AG04450 (cell line): ENCODE measurements at regions not wholly inside any gene's neighbourhood (a gene's known extent, or its start where the extent isn't known, plus 50 kb on each side); places are given as distances from the start of the nearest gene placed in this dataset.

Source experiments
- CTCF ChIA-PET: fragments of 300-600, 350-600 bp; formaldehyde crosslinking; extraction: SDS; loops from one replicate; lab custom pipeline; 2022; ENCODE audit warnings: antibody characterized with exemption, inconsistent platforms; lab: Charles Lee
- POLR2A ChIA-PET: fragments of 350-600 bp; formaldehyde crosslinking; extraction: SDS; loops from one replicate; lab custom pipeline; 2021; ENCODE audit warnings: antibody characterized with exemption, inconsistent platforms; lab: Yijun Ruan, JAX
- DNase-seq: peaks from one replicate; pipeline ENCODE4 v3.0.0-alpha.2; 2011; ENCODE audit warnings: low read depth, low spot score
- H3K27ac ChIP-seq: one replicate; pipeline ENCODE4 v1.5.1; 2012; ENCODE audit warnings: low read depth, low read length, control low read depth
- H3K27me3 ChIP-seq: one replicate; pipeline ENCODE4 v1.6.0; 2012; ENCODE audit warnings: low read length; ENCODE audit not compliant: control insufficient read depth, insufficient read depth
- H3K4me3 ChIP-seq: 2 replicates; pipeline ENCODE4 v1.5.1; 2011; ENCODE audit warnings: mild to moderate bottlenecking, low read depth, low read length, control low read depth
- H3K9me3 ChIP-seq: 2 replicates; pipeline ENCODE4 v1.5.1; 2012; ENCODE audit warnings: low read length; ENCODE audit not compliant: control insufficient read depth, insufficient read depth
- TF ChIP-seq, protein P1 (sequence below): IDR thresholded peaks from 2 replicates; pipeline ENCODE4 v1.5.1; 2011; ENCODE audit warnings: low read depth, low read length, control low read depth, inconsistent platforms

GRCh38 chr17:77074681-77075080 is 66.1 kb upstream of the SEC14L1 start:
- Histone ChIP-seq H3K27ac (no peak overlapping the region), H3K4me3 (no peak overlapping the region), H3K9me3 (no peaks in the 10 kb centered on the region), H3K27me3 (peaks cover 32% of the 10 kb centered on the region)
- no peak for DNase-seq
- TF ChIP-seq, protein P1, sequence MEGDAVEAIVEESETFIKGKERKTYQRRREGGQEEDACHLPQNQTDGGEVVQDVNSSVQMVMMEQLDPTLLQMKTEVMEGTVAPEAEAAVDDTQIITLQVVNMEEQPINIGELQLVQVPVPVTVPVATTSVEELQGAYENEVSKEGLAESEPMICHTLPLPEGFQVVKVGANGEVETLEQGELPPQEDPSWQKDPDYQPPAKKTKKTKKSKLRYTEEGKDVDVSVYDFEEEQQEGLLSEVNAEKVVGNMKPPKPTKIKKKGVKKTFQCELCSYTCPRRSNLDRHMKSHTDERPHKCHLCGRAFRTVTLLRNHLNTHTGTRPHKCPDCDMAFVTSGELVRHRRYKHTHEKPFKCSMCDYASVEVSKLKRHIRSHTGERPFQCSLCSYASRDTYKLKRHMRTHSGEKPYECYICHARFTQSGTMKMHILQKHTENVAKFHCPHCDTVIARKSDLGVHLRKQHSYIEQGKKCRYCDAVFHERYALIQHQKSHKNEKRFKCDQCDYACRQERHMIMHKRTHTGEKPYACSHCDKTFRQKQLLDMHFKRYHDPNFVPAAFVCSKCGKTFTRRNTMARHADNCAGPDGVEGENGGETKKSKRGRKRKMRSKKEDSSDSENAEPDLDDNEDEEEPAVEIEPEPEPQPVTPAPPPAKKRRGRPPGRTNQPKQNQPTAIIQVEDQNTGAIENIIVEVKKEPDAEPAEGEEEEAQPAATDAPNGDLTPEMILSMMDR: no peak
- POLR2A ChIA-PET: no interaction called here
- CTCF ChIA-PET: interaction anchor here (0.7 to 3.0 kb wide), 4 partner anchors 8 to 207 kb away, joined by 3 to 9 read pairs (median 7); partner anchors contain the start of gene MGAT5B

- H3K27ac ChIP-seq: no peak overlapping the region
- no peaks in the 10 kb centered on the region for H3K9me3 ChIP-seq
- CTCF ChIA-PET: interaction anchor here (0.6 to 3.9 kb wide), 5 partner anchors 10 to 209 kb away, joined by 3 to 29 read pairs (median 7); partner anchors contain the start of gene MGAT5B
- TF ChIP-seq, protein P1: no peak
- no peak for DNase-seq
- peak overlapping the region; percentile 27 for H3K4me3 ChIP-seq
- H3K27me3 ChIP-seq: peaks cover 30% of the 10 kb centered on the region
- POLR2A ChIA-PET: interaction anchor here (0.6 to 0.7 kb wide), 2 partner anchors 204 to 209 kb away, joined by 4 to 6 read pairs; no protein-coding TSS in a partner anchor
Measured at GRCh38 chr17:77076124-77076830, 64.5 kb upstream of the SEC14L1 start.

GRCh38 chr17:77083531-77083930 is 57.2 kb upstream of the SEC14L1 start:
- no peak overlapping the region for H3K4me3 ChIP-seq
- TF ChIP-seq, protein P1: no peak
- no peak for DNase-seq
- POLR2A ChIA-PET: interaction anchor here (0.6 kb wide), 1 partner anchor 152 kb away, joined by 3 read pairs; no protein-coding TSS in a partner anchor
- no peaks in the 10 kb centered on the region for H3K9me3 ChIP-seq
- peaks cover 5% of the 10 kb centered on the region for H3K27me3 ChIP-seq
- H3K27ac ChIP-seq: no peak overlapping the region
- CTCF ChIA-PET: no interaction called here

DNA sequence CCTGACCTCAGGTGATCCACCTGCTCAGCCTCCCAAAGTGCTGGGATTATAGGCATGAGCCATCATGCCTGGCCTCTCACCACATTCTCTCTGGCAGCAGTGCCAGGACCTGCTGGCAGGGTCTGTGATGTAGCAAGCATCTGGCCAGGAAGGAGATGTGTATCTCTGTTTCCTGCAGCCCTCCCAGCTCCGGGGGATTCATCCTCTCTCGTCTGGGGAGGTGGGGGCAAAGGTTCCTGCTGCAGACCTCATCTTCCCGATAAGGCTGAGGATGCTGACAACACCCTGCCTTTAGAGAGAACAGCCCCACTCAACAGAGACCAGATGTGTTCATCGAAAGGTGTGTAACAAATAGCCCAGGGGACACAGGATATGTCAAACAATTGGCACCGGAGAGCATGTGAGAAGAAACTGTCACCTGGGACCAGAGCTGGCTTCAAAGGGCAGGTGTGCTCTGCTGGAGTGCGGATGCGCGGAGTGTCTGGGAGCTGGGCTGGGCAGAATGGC is 54.8 kb upstream of the SEC14L1 start:
- POLR2A ChIA-PET: no interaction called here
- CTCF ChIA-PET: interaction anchor here (0.5 to 4.0 kb wide), 5 partner anchors 9 to 334 kb away, joined by 3 to 20 read pairs (median 4); partner anchors contain the start of gene MGAT5B
- no peak overlapping the region for H3K4me3 ChIP-seq

More for the DNA sequence above, 54.8 kb upstream of the SEC14L1 start:
- TF ChIP-seq, protein P1: no peak
- Histone ChIP-seq H3K27ac (no peak overlapping the region), H3K9me3 (no peaks in the 10 kb centered on the region), H3K27me3 (no peaks in the 10 kb centered on the region)
- no peak for DNase-seq
